ENCODE measurements at regions not wholly inside any gene's neighbourhood (a gene's known extent, or its start where the extent isn't known, plus 50 kb on each side); places are given as distances from the start of the nearest gene placed in this dataset.

GRCh38 chr4:30495251-30495650 lies 224.9 kb upstream of the PCDH7 start:
- Histone ChIP-seq H3K4me3 (no peak overlapping the region), H3K27ac (no peak overlapping the region), H3K36me3 (no peaks in the 10 kb centered on the region), H3K9me3 (no peaks in the 10 kb centered on the region), H3K27me3 (replicated peaks; ENCODE audit: insufficient read depth) (no peaks in the 10 kb centered on the region), H3K4me1 (ENCODE audit: control insufficient read depth in 1 of 2, low read depth in 2 of 2) (peaks cover 0 to 8% of the 10 kb centered on the region in 2 donors)
- no peak for TF ChIP-seq CTCF (IDR thresholded peaks at IDR 0.05)
- ATAC-seq (ENCODE audit: insufficient number of reproducible peaks, low FRiP score, low read depth) (no peak), DNase-seq (ENCODE audit: low spot score) (no peak)

GRCh38 chr4:30495651-30496310 lies 224.4 kb upstream of the PCDH7 start:
- no peaks in the 10 kb centered on the region for H3K36me3 ChIP-seq
- ATAC-seq (ENCODE audit: insufficient number of reproducible peaks, low FRiP score, low read depth): no peak
- no peak overlapping the region for H3K4me3 ChIP-seq
- no peak overlapping the region for H3K27ac ChIP-seq
- peaks cover 0 to 10% of the 10 kb centered on the region in 2 donors for H3K4me1 ChIP-seq (ENCODE audit: control insufficient read depth in 1 of 2, low read depth in 2 of 2)
- H3K27me3 ChIP-seq (replicated peaks; ENCODE audit: insufficient read depth): no peaks in the 10 kb centered on the region
- TF ChIP-seq CTCF (IDR thresholded peaks at IDR 0.05): no peak
- no peaks in the 10 kb centered on the region for H3K9me3 ChIP-seq
- DNase-seq (ENCODE audit: low spot score): no peak

GRCh38 chr4:30511751-30512150 lies 208.4 kb upstream of the PCDH7 start:
- no peaks in the 10 kb centered on the region for H3K9me3 ChIP-seq
- no peaks in the 10 kb centered on the region for H3K4me1 ChIP-seq (ENCODE audit: control insufficient read depth in 1 of 2, low read depth in 2 of 2)
- TF ChIP-seq CTCF (IDR thresholded peaks at IDR 0.05): no peak
- no peak overlapping the region for H3K4me3 ChIP-seq
- no peaks in the 10 kb centered on the region for H3K27me3 ChIP-seq (replicated peaks; ENCODE audit: insufficient read depth)
- no peak for DNase-seq (ENCODE audit: low spot score)
- no peak for ATAC-seq (ENCODE audit: insufficient number of reproducible peaks, low FRiP score, low read depth)
- no peak overlapping the region for H3K27ac ChIP-seq
- no peaks in the 10 kb centered on the region for H3K36me3 ChIP-seq

DNA sequence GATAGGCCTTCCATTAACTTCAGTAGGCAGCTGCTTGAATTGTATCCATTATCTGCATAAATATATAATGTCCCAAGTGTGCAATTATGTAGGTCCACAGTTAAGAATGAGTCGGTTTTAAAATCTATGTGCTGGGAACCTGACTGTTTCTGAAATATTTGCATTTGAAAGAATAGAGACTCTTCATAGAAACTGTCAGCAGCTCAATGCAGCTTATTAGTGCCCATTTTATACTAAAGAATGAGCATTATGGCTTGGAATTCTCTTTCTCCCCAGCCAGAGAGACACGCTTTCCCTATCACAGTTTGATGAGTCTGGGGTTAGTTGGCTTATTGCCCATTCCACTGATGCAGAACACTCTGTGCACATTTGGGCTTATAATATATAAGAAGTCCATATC lies 202.0 kb upstream of the PCDH7 start:
- no peak for DNase-seq (ENCODE audit: low spot score)
- TF ChIP-seq CTCF (IDR thresholded peaks at IDR 0.05): no peak
- Histone ChIP-seq H3K36me3 (no peaks in the 10 kb centered on the region), H3K27me3 (replicated peaks; ENCODE audit: insufficient read depth) (no peaks in the 10 kb centered on the region), H3K4me1 (ENCODE audit: control insufficient read depth in 1 of 2, low read depth in 2 of 2) (no peaks in the 10 kb centered on the region), H3K4me3 (no peak overlapping the region), H3K27ac (no peak overlapping the region), H3K9me3 (no peaks in the 10 kb centered on the region)
- no peak for ATAC-seq (ENCODE audit: insufficient number of reproducible peaks, low FRiP score, low read depth)

DNA sequence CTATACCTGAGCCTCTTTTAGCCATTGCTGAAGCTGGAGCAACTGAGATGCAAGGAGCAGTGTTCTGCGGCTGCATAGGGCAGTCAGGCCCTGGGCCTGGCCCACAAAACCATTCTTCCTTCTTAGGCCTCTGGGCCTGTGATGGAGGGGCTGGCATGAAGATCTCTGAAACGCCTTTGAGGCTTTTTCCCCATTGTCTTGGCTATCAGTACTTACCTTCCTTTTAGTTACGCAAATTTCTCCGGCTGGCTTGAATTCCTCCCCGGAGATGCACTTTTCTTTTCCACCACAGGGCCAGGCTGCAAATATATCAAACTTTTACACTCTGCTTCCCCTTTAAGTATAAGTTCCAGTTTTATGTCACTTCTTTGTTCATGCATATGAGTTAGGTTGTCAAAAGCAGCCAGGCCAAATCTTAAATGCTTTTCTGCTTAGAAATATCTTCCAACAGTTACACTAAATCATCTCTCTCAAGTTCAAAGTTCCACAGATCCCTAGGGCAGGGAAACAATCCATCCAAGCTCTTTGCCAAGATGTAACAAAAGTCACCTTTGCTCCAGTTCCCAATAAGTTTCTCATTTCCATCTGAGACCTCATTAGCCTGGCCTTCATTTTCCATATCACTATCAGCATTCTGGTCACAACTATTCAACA lies 194.4 kb upstream of the PCDH7 start:
- ATAC-seq (ENCODE audit: insufficient number of reproducible peaks, low FRiP score, low read depth) (no peak), DNase-seq (ENCODE audit: low spot score) (no peak)
- no peak for TF ChIP-seq CTCF (IDR thresholded peaks at IDR 0.05)
- Histone ChIP-seq H3K36me3 (no peaks in the 10 kb centered on the region), H3K27ac (no peak overlapping the region), H3K9me3 (no peaks in the 10 kb centered on the region), H3K4me3 (no peak overlapping the region), H3K27me3 (replicated peaks; ENCODE audit: insufficient read depth) (no peaks in the 10 kb centered on the region), H3K4me1 (ENCODE audit: control insufficient read depth in 1 of 2, low read depth in 2 of 2) (no peaks in the 10 kb centered on the region)

Measured in thoracic aorta (tissue), 2 donors.